Right renal pelvis (tissue), 4 donors: ENCODE measurements at regions not wholly inside any gene's neighbourhood (a gene's known extent, or its start where the extent isn't known, plus 50 kb on each side); places are given as distances from the start of the nearest gene placed in this dataset.
"Not testable (repeated sequence)": the region's sequence is repeated elsewhere in the genome, so short reads cannot be mapped to it uniquely, and the experiment has no call there.

Experiments
- DNase-seq, 4 donors: peaks; one replicate each; pipeline ENCODE4 v3.0.0-alpha.2; 2013; ENCODE audit warnings: low read depth in 4 of 4, low spot score in 3 of 4, missing footprints in 1 of 4

GRCh38 chr4:43567644-43568043 lies 675.1 kb downstream of the GRXCR1 start:
- no peak for DNase-seq

- no peak for DNase-seq
These were observed 694.3 kb downstream of the GRXCR1 start for GRCh38 chr4:43586813-43587212.

- DNase-seq: no peak
These were observed 695.2 kb downstream of the GRXCR1 start for GRCh38 chr4:43587758-43588157.

GRCh38 chr4:43607400-43607799 lies 714.9 kb downstream of the GRXCR1 start:
- no peak for DNase-seq

GRCh38 chr4:43607827-43608461 lies 715.4 kb downstream of the GRXCR1 start:
- DNase-seq: no peak

DNA sequence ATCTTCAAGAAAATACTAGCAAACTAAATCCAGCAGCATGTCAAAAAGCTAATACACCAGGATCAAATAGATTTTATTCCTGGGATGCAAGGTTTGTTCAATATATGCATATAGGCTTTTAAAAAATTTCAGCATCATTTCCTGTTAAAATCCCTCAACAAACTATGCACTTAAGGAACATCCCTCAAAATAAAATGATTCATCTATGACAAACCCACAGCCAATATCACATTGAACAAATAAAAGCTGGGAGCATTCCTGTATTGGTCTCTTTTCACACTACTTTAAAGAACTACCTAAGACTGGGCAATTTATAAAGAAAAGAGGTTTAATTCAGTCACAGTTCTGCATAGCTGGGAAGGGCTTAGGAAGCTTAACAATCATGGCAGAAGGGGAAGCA lies 726.7 kb downstream of the GRXCR1 start:
- no peak for DNase-seq

GRCh38 chr4:43637893-43638292 lies 745.4 kb downstream of the GRXCR1 start:
- not testable (repeated sequence) for DNase-seq

DNA sequence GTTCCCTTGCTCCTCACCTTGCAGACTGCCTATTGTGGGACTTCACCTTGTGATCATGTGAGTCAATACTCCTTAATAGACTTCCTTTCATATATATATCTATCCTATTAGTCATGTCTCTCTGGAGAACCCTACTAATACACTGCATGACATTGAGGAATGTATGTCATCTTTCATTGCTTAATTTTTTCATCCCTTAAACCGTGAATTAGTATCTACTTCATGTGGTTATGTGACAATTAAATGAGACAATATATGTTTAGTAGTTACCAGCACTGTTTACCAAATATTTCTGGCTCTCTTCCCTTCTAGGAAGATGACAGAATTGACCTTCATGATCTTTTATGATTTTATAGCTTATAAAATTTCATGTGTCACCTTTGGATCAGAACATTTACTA lies 759.5 kb downstream of the GRXCR1 start:
- DNase-seq: no peak

- not testable (repeated sequence) for DNase-seq
These were observed 767.0 kb downstream of the GRXCR1 start for GRCh38 chr4:43659547-43659946.

GRCh38 chr4:43672265-43672885 lies 776.2 kb downstream of the KCTD8 start:
- not testable (repeated sequence) for DNase-seq

DNA sequence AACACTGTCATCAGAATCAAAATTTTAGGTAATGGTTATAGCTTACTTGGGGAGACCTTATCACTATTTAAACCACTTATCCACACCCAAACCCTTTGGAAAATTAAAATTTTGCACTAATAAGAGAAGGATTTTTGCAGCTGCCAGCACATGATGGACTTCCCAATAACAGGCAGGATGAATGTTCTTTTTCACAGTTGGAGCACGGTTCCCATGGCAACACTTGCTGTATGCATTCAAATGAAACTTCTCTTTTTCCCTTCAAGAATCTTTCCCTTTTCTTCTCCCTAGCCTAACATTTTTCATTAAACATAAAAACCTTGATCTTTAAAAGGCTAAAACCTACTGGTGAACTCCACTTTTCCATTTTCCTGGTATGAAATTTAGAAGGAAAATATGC lies 768.2 kb downstream of the KCTD8 start:
- no peak for DNase-seq

- DNase-seq: no peak
These were observed 766.1 kb downstream of the KCTD8 start for GRCh38 chr4:43682551-43682950.

GRCh38 chr4:43690116-43690515 lies 758.5 kb downstream of the KCTD8 start:
- no peak for DNase-seq

DNA sequence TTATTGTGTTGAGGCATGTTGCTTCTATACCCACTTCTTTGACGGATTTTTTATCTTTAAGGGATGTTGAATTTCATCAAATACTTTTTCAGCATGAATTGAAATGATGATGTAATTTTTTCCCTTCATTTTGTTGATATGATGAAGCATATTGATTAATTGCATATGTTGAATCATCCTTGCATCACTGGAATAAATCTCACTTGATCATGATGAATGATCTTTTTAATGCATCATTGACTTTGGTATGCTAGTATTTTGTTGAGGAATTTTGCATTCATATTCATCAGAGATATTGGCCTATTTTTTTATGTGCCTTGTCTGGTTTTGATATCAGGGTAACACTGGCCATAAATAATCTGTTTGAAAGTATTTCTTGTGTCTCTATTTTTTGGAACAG lies 754.7 kb downstream of the KCTD8 start:
- no peak for DNase-seq

- DNase-seq: no peak
These were observed 739.2 kb downstream of the KCTD8 start for GRCh38 chr4:43709443-43709842.

DNA sequence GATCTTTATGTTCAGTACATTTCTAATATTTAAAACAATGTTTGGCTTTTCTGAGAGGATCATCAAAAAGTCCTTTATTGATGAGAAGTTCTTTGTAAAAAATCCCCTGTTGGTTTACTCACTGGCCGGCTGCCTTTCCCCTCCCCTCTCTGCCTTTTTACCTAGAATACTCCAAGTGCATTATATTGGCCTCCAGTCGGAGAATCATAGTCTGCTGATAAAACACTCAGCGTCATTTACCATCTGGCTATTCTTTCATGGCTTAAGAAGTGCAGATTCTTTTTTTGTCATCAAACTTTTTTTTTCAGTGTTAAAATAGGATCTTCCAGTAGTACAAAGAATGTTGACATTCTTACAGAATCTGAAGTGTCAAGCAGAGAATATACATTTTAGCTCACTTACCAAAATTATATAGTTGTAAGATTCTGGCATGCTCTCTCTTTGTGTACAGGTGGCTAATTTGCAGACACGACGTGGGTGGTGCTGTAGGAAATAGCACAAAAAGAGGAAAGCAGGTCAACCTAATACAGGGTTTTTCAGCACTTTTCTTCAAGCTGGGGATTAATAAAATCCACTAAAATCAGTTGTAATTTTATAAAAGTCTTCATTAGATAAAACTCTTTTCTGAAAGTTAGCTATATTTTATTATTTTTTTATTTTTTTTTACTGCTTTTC lies 731.8 kb downstream of the KCTD8 start:
- no peak for DNase-seq

DNA sequence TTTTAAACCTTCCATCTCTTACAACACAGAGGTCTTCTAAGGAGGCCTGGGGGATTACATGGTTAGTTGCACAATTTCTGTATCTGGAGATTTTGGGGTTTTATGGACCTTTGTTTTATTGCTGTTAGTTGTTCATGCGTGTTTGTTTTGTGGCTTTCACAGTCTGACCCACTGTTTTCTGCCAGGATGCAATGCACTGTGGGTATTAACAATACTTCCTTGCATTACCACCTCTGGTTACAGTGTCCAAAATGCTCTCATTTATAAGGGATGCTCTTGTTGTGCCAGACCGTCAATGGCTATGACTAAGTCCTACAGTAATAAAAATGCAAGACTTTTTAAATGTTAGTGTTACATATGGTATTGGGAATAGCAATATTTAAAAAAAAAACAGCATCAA lies 730.2 kb downstream of the KCTD8 start:
- DNase-seq: peak in 1 of 4 donors; percentile 3

DNA sequence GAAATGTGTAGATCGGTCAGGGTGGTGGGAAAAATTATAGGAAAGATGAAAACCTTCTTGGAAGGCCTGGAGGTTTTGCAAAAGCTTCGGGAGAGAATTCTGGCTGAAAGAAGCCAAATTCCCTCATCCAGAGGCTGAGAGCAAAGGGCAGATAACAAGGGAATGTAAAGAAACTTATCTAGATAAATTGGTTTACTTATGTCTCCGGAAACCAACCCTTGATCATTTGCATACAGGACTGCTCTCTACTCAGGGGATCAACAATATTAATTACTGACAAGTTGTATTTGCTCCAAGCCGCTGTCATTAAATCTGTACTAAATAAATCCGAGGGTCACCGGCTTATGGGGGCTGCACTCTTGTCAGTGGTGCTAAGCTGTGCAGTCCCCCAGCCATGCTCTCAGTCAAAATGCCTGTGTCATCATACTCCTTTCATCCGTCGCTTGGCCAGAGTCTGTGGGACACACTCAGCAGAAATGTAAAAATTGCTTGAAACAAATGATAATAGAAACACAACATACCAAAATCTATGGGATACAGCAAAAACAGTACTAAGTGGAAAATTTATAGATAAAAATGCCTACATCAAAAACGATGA lies 715.7 kb downstream of the KCTD8 start:
- no peak for DNase-seq

DNA sequence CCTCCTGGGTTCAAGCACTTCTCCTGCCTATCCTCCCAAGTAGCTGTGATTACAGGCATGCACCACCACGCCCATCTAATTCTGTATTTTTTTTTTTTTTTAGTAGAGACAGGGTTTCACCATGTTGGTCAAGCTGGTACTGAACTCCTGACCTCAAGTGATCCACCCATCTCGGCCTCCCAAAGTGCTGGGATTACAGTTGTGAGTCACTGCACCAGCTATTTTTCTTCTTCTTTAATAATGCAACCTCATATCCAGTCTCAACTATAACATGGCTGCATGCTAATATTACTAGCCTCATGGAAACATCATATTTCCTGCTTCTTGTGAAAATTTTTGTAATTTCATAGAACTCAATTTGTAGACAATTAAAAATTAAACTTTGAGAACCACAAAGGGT lies 706.5 kb downstream of the KCTD8 start:
- DNase-seq: no peak

GRCh38 chr4:43754566-43754965 lies 694.0 kb downstream of the KCTD8 start:
- peak in 1 of 4 donors; percentile 10 for DNase-seq

DNA sequence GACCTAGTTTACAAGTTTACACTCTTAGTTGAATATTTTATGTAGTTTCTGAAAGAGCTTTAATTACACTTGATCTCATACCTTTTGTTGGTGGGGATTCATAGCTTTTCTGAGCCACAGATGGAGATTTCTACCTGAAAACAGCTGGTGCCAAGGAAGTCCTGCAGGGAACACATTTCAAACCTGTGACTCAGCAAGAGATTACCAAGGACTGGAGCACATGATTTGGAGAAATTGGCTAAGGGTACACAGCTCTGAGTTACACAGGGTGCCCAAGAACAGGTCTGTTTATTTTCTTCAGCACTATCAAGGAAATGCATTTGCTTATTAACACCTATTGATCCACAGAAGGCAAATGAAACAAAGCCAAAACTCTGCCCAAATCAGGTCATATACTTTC lies 691.5 kb downstream of the KCTD8 start:
- no peak for DNase-seq

GRCh38 chr4:43758836-43759235 lies 689.8 kb downstream of the KCTD8 start:
- DNase-seq: no peak
